Aorta (tissue), 5 donors: ENCODE measurements at regions not wholly inside any gene's neighbourhood (a gene's known extent, or its start where the extent isn't known, plus 50 kb on each side); places are given as distances from the start of the nearest gene placed in this dataset.
"Not testable (repeated sequence)": the region's sequence is repeated elsewhere in the genome, so short reads cannot be mapped to it uniquely, and the experiment has no call there.

Experiments used
- ATAC-seq: fragments of 200-7000 bp; cut with Tn5 transposase; one replicate; pipeline ENCODE4 v1.9.1; 2022; ENCODE audit warnings: moderate library complexity; ENCODE audit not compliant: low FRiP score
- DNase-seq, 2 donors: peaks; one replicate each; pipeline ENCODE4 v3.0.0-alpha.2; 2020
- H3K27ac ChIP-seq, 2 donors: one replicate each; pipeline ENCODE4 v1.5.1; 2013; ENCODE audit warnings: low read length in 2 of 2, mild to moderate bottlenecking in 2 of 2, moderate library complexity in 2 of 2, control low read depth in 1 of 2, inconsistent platforms in 1 of 2, low read depth in 1 of 2
- H3K27me3 ChIP-seq, 2 donors: one replicate each; pipeline ENCODE4 v1.6.1; 2013; ENCODE audit warnings: control low read depth in 1 of 2, low read length in 1 of 2, mild to moderate bottlenecking in 1 of 2, moderate library complexity in 1 of 2; ENCODE audit not compliant: insufficient read depth in 2 of 2, control insufficient read depth in 1 of 2
- H3K36me3 ChIP-seq, 2 donors: one replicate each; pipeline ENCODE4 v1.6.1; 2013; ENCODE audit warnings: control low read depth in 1 of 2, low read length in 1 of 2, mild to moderate bottlenecking in 1 of 2; ENCODE audit not compliant: insufficient read depth in 2 of 2, control insufficient read depth in 1 of 2
- H3K4me1 ChIP-seq, 2 donors: one replicate each; pipeline ENCODE4 v1.6.1; 2013; ENCODE audit warnings: low read length in 2 of 2, control low read depth in 1 of 2, mild to moderate bottlenecking in 1 of 2, moderate library complexity in 1 of 2; ENCODE audit not compliant: insufficient read depth in 2 of 2, control insufficient read depth in 1 of 2
- H3K4me3 ChIP-seq, 2 donors: one replicate each; pipeline ENCODE4 v1.5.1; 2013; ENCODE audit warnings: low read length in 2 of 2, control low read depth in 1 of 2, mild to moderate bottlenecking in 1 of 2
- H3K9me3 ChIP-seq: one replicate; pipeline ENCODE4 v1.6.1; 2013; ENCODE audit warnings: mild to moderate bottlenecking, low read length; ENCODE audit not compliant: control insufficient read depth
- WGBS, 2 donors: extraction: QIAGEN DNeasy Blood & Tissue Kit; methylation state at CpG; one replicate each; pipeline ENCODE4 v1.1.7; 2013; 5-methylcytosine and 5-hydroxymethylcytosine counted together
- intact Hi-C, 2 donors: fragments of 100-400 bp; cut with DNase I; formaldehyde crosslinking; loops; one replicate each; pipeline versions ENCODE4 v1.14.2 to v1.15.0; 2022
- donor health status: healthy with polysubstance abuse.
- donor health status: Bipolar disorder and iron deficiency.
- donor health status: DM: no; HTN: no; CAD: no.
- donor health status: DM: no; HTN: no; CAD: no.
- donor health status: DM: yes; HTN: yes; CAD: no.

- intact Hi-C loops: no loop called here
- no peaks in the 10 kb centered on the region for H3K9me3 ChIP-seq
- H3K27me3 ChIP-seq: no peaks in the 10 kb centered on the region
- no peak for ATAC-seq
- DNase-seq: peak in 1 of 2 donors; percentile 52
- H3K4me1 ChIP-seq: no peaks in the 10 kb centered on the region
- 78 to 88% methylated on average over 3 of the region's 3 CpGs for WGBS, 2 donors
- no peaks in the 10 kb centered on the region for H3K36me3 ChIP-seq
- H3K4me3 ChIP-seq: no peak overlapping the region
- H3K27ac ChIP-seq: no peak overlapping the region
Observed at GRCh38 chr2:128416806-128417205, 98.1 kb upstream of the HS6ST1 start.

- H3K4me3 ChIP-seq, H3K27me3 ChIP-seq, H3K27ac ChIP-seq, H3K4me1 ChIP-seq, intact Hi-C loops, ATAC-seq, H3K9me3 ChIP-seq, H3K36me3 ChIP-seq: not testable (repeated sequence)
- 95 to 97% methylated on average over 10 to 11 of the region's 11 CpGs for WGBS, 2 donors
- DNase-seq: peak in 1 of 2 donors; percentile 27
Observed at GRCh38 chr2:128417264-128417663, 98.6 kb upstream of the HS6ST1 start.

GRCh38 chr2:128420131-128420530, 101.5 kb upstream of the HS6ST1 start:
- intact Hi-C loops: loop anchor here in 1 of 2 donors (5.0 kb wide), 2 partner anchors 47 to 98 kb away; no protein-coding TSS in a partner anchor
- H3K27me3 ChIP-seq: no peaks in the 10 kb centered on the region
- WGBS, 2 donors: 95 to 96% methylated on average over 6 of the region's 6 CpGs
- no peak overlapping the region for H3K4me3 ChIP-seq
- no peak overlapping the region for H3K27ac ChIP-seq
- ATAC-seq: no peak
- peak in 1 of 2 donors; percentile 7 for DNase-seq
- H3K4me1 ChIP-seq: peaks cover 0 to 4% of the 10 kb centered on the region in 2 donors
- H3K36me3 ChIP-seq: no peaks in the 10 kb centered on the region
- no peaks in the 10 kb centered on the region for H3K9me3 ChIP-seq

GRCh38 chr2:128420776-128421175, 102.1 kb upstream of the HS6ST1 start:
- H3K9me3 ChIP-seq: no peaks in the 10 kb centered on the region
- ATAC-seq (no peak), DNase-seq (peak in 1 of 2 donors; percentile 57)
- 79% methylated on average over 4 of the region's 4 CpGs for WGBS, 2 donors
- peaks cover 0 to 4% of the 10 kb centered on the region in 2 donors for H3K4me1 ChIP-seq
- H3K4me3 ChIP-seq: no peak overlapping the region
- H3K27me3 ChIP-seq: no peaks in the 10 kb centered on the region
- H3K27ac ChIP-seq: no peak overlapping the region
- intact Hi-C loops: loop anchor here in 1 of 2 donors (5.0 kb wide), 2 partner anchors 47 to 98 kb away; no protein-coding TSS in a partner anchor
- H3K36me3 ChIP-seq: no peaks in the 10 kb centered on the region

GRCh38 chr2:128421286-128421685, 102.6 kb upstream of the HS6ST1 start:
- WGBS, 2 donors: 97 to 99% methylated on average over 9 of the region's 9 CpGs
- DNase-seq (peak in 1 of 2 donors; percentile 41), ATAC-seq (no peak)
- Histone ChIP-seq H3K27ac (no peak overlapping the region), H3K27me3 (no peaks in the 10 kb centered on the region), H3K4me1 (peaks cover 0 to 4% of the 10 kb centered on the region in 2 donors), H3K36me3 (no peaks in the 10 kb centered on the region), H3K9me3 (no peaks in the 10 kb centered on the region), H3K4me3 (no peak overlapping the region)
- intact Hi-C loops: loop anchor here in 1 of 2 donors (5.0 kb wide), 2 partner anchors 46 to 99 kb away; no protein-coding TSS in a partner anchor

- Histone ChIP-seq H3K27me3 (no peaks in the 10 kb centered on the region), H3K4me1 (peaks cover 0 to 4% of the 10 kb centered on the region in 2 donors), H3K4me3 (no peak overlapping the region), H3K27ac (peak overlapping the region; percentile 71 to 96), H3K9me3 (no peaks in the 10 kb centered on the region), H3K36me3 (no peaks in the 10 kb centered on the region)
- intact Hi-C loops: loop anchor here in 1 of 2 donors (5.0 kb wide), 2 partner anchors 45 to 100 kb away; no protein-coding TSS in a partner anchor
- 71 to 74% methylated on average over 15 of the region's 15 CpGs for WGBS, 2 donors
- peak in 1 of 2 donors; percentile 65 for DNase-seq
- no peak for ATAC-seq
Observed at GRCh38 chr2:128421861-128422311, 103.2 kb upstream of the HS6ST1 start.

- Histone ChIP-seq H3K4me3 (no peak overlapping the region), H3K27me3 (no peaks in the 10 kb centered on the region), H3K4me1 (peaks cover 0 to 4% of the 10 kb centered on the region in 2 donors), H3K36me3 (no peaks in the 10 kb centered on the region), H3K27ac (peak overlapping the region; percentile 71 to 96), H3K9me3 (no peaks in the 10 kb centered on the region)
- 16 to 19% methylated on average over 5 of the region's 5 CpGs for WGBS, 2 donors
- ATAC-seq (peak; percentile 56), DNase-seq (peak; percentile 77 to 81)
- intact Hi-C loops: loop anchor here in 1 of 2 donors (5.0 kb wide), 2 partner anchors 45 to 100 kb away; no protein-coding TSS in a partner anchor
Observed at GRCh38 chr2:128422571-128422970, 103.9 kb upstream of the HS6ST1 start.

GRCh38 chr2:128423788-128424165, 105.1 kb upstream of the HS6ST1 start:
- intact Hi-C loops: loop anchor here in 1 of 2 donors (5.0 kb wide), 2 partner anchors 44 to 101 kb away; no protein-coding TSS in a partner anchor
- H3K9me3 ChIP-seq: no peaks in the 10 kb centered on the region
- H3K4me1 ChIP-seq: peaks cover 0 to 4% of the 10 kb centered on the region in 2 donors
- no peak overlapping the region for H3K4me3 ChIP-seq
- DNase-seq (peak in 1 of 2 donors; percentile 15), ATAC-seq (no peak)
- no peaks in the 10 kb centered on the region for H3K27me3 ChIP-seq
- H3K36me3 ChIP-seq: no peaks in the 10 kb centered on the region
- peak overlapping the region in 1 of 2 donors; percentile 6 for H3K27ac ChIP-seq
